Activated CD4-positive, alpha-beta T cell treated with anti-CD3 and anti-CD28 coated beads for 48 hours (primary cell): ENCODE measurements at regions not wholly inside any gene's neighbourhood (a gene's known extent, or its start where the extent isn't known, plus 50 kb on each side); places are given as distances from the start of the nearest gene placed in this dataset.

Experiments
- DNase-seq: peaks from one replicate; pipeline ENCODE4 v3.0.0-alpha.2; 2020

GRCh38 chr6:67300430-67301040, 1334.5 kb upstream of the ADGRB3 start:
- DNase-seq: no peak

GRCh38 chr6:67292169-67292568, 1342.9 kb upstream of the ADGRB3 start:
- no peak for DNase-seq

- no peak for DNase-seq
These were observed 1347.5 kb upstream of the ADGRB3 start for GRCh38 chr6:67287566-67287965.

GRCh38 chr6:67285770-67286495, 1349.1 kb upstream of the ADGRB3 start:
- DNase-seq: no peak

- DNase-seq: no peak
These were observed 1357.8 kb upstream of the ADGRB3 start for GRCh38 chr6:67277312-67277711.

GRCh38 chr6:67265996-67266921, 1368.8 kb upstream of the ADGRB3 start:
- DNase-seq: no peak

- DNase-seq: no peak
These were observed 1382.4 kb upstream of the ADGRB3 start for GRCh38 chr6:67252663-67253062.

- no peak for DNase-seq
These were observed 1387.0 kb upstream of the ADGRB3 start for GRCh38 chr6:67248077-67248476.

GRCh38 chr6:67244037-67244436, 1391.0 kb upstream of the ADGRB3 start:
- DNase-seq: no peak

- DNase-seq: no peak
These were observed 1397.8 kb upstream of the ADGRB3 start for GRCh38 chr6:67237277-67237676.

GRCh38 chr6:67231092-67231491, 1404.0 kb upstream of the ADGRB3 start:
- DNase-seq: no peak

- DNase-seq: no peak
These were observed 1410.1 kb upstream of the ADGRB3 start for GRCh38 chr6:67224989-67225388.

- no peak for DNase-seq
These were observed 1413.9 kb upstream of the ADGRB3 start for GRCh38 chr6:67221226-67221625.

GRCh38 chr6:67219346-67219745, 1415.7 kb upstream of the ADGRB3 start:
- no peak for DNase-seq

- no peak for DNase-seq
These were observed 1422.5 kb upstream of the ADGRB3 start for GRCh38 chr6:67212584-67212983.

GRCh38 chr6:67210450-67210849, 1424.6 kb upstream of the ADGRB3 start:
- no peak for DNase-seq

- DNase-seq: no peak
These were observed 1433.5 kb upstream of the ADGRB3 start for GRCh38 chr6:67201563-67201962.

- no peak for DNase-seq
These were observed 1434.3 kb upstream of the ADGRB3 start for GRCh38 chr6:67200626-67201403.

- DNase-seq: no peak
These were observed 1435.7 kb upstream of the ADGRB3 start for GRCh38 chr6:67199425-67199824.

GRCh38 chr6:67190733-67191132, 1444.3 kb upstream of the ADGRB3 start:
- DNase-seq: no peak

- no peak for DNase-seq
These were observed 1450.7 kb upstream of the ADGRB3 start for GRCh38 chr6:67184405-67184804.

- no peak for DNase-seq
These were observed 1460.0 kb upstream of the ADGRB3 start for GRCh38 chr6:67175101-67175500.

GRCh38 chr6:67165606-67166005, 1458.6 kb upstream of the EYS start:
- DNase-seq: no peak
